OCI-LY3 (cell line): ENCODE measurements at regions not wholly inside any gene's neighbourhood (a gene's known extent, or its start where the extent isn't known, plus 50 kb on each side); places are given as distances from the start of the nearest gene placed in this dataset.

Source experiments
- H2AFZ ChIP-seq: fragments of 200-600, 300-600 bp; shearing (Covaris generic); 2 replicates; pipeline ENCODE4 v1.6.0; 2014; ENCODE audit warnings: antibody characterized with exemption, low read depth, low read length
- H3K27ac ChIP-seq: fragments of 200-600, 300-600 bp; sonication (generic); 2 replicates; pipeline ENCODE4 v1.5.1; 2014; ENCODE audit warnings: mild to moderate bottlenecking, low read length, moderate library complexity, mixed read lengths
- H3K27me3 ChIP-seq: fragments of 200-600, 300-600 bp; sonication (generic); 2 replicates; pipeline ENCODE4 v1.6.1; 2014; ENCODE audit warnings: low read depth, low read length, mixed read lengths
- H3K36me3 ChIP-seq: fragments of 200-600, 300-600 bp; sonication (generic); replicated peaks from 2 replicates; pipeline ENCODE3; 2014; ENCODE audit warnings: low read depth, low read length, mixed read lengths
- H3K4me1 ChIP-seq: fragments of 300-600, 200-600 bp; sonication (generic); 2 replicates; pipeline ENCODE4 v1.6.1; 2014; ENCODE audit warnings: low read length, mixed read lengths
- H3K4me2 ChIP-seq: fragments of 200-600, 300-600 bp; sonication (generic); 2 replicates; pipeline ENCODE4 v1.6.1; 2014; ENCODE audit warnings: low read length, mixed read lengths
- H3K4me3 ChIP-seq: fragments of 300-600, 200-600 bp; sonication (generic); 2 replicates; pipeline ENCODE4 v1.5.1; 2014; ENCODE audit warnings: antibody characterized with exemption, mild to moderate bottlenecking, low read length, moderate library complexity
- H3K79me2 ChIP-seq: fragments of 300-600, 200-600 bp; shearing (Covaris generic); 2 replicates; pipeline ENCODE4 v1.6.1; 2014; ENCODE audit warnings: mild to moderate bottlenecking, low read length, mixed read lengths
- H3K9ac ChIP-seq: fragments of 300-600, 200-600 bp; shearing (Covaris generic); 2 replicates; pipeline ENCODE4 v1.6.0; 2014; ENCODE audit warnings: mild to moderate bottlenecking, low read length, moderate library complexity
- H3K9me3 ChIP-seq: fragments of 200-600, 300-600 bp; shearing (Covaris generic); 2 replicates; pipeline ENCODE4 v1.6.1; 2014; ENCODE audit warnings: low read length, mixed read lengths; ENCODE audit not compliant: insufficient read depth
- H4K20me1 ChIP-seq: fragments of 200-600, 300-600 bp; sonication (generic); 2 replicates; pipeline ENCODE4 v1.6.1; 2016; ENCODE audit warnings: low read length, mixed read lengths; ENCODE audit not compliant: insufficient read depth
- EZH2phosphoT487 ChIP-seq: fragments of 200-600 bp; shearing (Covaris generic); IDR thresholded peaks from 2 replicates; pipeline ENCODE4 v1.6.1; 2018; ENCODE audit warnings: antibody characterized with exemption, mixed run types, low read depth
- TF ChIP-seq, protein P1 (sequence below): fragments of 200-600, 300-600 bp; sonication (generic); IDR thresholded peaks from 2 replicates; pipeline ENCODE4 v1.5.1; 2014; ENCODE audit warnings: antibody characterized with exemption, low read length, low read depth

DNA sequence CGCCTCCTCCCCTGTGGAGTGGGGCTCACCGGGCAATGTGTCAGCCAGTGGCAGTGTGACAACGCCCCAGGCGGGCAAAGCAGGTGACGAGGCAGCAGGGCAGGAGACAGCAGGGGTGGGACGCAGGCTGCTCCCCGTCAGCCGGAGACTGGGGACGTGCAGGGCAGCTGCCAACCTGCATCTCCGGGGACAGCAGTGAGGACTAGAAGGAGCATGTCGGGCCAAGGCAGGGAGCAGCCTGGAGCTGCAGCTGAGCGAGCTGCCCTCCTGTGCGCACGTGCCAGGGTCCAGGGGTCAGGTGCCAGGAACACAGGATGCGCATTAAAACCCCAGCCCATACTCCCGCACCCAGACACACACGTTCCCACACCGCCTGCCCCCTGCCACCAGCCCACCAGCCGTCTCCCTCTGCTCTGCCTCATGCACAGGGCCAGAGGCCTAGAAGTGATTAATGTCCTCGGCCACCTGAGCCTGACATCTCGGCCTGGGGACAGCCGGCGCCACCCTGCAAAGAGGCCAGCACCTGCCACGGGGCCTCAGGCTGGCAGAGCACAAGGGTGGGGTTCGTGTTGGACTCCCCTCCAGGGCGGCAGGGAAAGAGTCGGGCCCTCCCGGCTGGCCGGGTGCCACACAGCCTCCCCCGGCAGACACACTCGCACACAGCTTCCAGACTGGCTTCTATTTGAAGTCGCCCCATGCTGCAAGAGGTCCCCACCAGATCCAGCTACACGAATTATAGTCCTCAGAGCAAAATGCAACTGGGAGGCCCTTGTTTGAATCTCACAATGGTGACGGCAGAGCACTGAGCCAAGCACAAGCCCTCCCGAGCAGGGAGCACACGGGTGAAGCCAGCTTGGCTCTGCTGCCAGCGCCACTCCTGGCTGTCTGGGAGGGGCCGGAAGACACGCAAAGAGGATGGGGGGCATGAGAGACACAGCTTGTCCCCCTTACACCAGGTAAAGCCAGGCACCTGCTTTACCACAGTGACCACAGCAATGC lies 90.4 kb downstream of the RBFOX3 start:
- H3K4me1 ChIP-seq, result no peaks in the 10 kb centered on the region
- no peak overlapping the region for H3K9ac ChIP-seq
- no peak overlapping the region for H2AFZ ChIP-seq
- no peak overlapping the region for H3K4me3 ChIP-seq
- H3K4me2 ChIP-seq, result no peak overlapping the region
- H3K27ac ChIP-seq, result no peak overlapping the region
- H3K79me2 ChIP-seq, result no peaks in the 10 kb centered on the region
- H3K36me3 ChIP-seq, result no peaks in the 10 kb centered on the region
- H3K9me3 ChIP-seq, result no peaks in the 10 kb centered on the region
- H3K27me3 ChIP-seq, result peaks cover 36% of the 10 kb centered on the region
- no peaks in the 10 kb centered on the region for H4K20me1 ChIP-seq
- TF ChIP-seq, protein P1, sequence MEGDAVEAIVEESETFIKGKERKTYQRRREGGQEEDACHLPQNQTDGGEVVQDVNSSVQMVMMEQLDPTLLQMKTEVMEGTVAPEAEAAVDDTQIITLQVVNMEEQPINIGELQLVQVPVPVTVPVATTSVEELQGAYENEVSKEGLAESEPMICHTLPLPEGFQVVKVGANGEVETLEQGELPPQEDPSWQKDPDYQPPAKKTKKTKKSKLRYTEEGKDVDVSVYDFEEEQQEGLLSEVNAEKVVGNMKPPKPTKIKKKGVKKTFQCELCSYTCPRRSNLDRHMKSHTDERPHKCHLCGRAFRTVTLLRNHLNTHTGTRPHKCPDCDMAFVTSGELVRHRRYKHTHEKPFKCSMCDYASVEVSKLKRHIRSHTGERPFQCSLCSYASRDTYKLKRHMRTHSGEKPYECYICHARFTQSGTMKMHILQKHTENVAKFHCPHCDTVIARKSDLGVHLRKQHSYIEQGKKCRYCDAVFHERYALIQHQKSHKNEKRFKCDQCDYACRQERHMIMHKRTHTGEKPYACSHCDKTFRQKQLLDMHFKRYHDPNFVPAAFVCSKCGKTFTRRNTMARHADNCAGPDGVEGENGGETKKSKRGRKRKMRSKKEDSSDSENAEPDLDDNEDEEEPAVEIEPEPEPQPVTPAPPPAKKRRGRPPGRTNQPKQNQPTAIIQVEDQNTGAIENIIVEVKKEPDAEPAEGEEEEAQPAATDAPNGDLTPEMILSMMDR, result no peak
- no peak for TF ChIP-seq EZH2phosphoT487

DNA sequence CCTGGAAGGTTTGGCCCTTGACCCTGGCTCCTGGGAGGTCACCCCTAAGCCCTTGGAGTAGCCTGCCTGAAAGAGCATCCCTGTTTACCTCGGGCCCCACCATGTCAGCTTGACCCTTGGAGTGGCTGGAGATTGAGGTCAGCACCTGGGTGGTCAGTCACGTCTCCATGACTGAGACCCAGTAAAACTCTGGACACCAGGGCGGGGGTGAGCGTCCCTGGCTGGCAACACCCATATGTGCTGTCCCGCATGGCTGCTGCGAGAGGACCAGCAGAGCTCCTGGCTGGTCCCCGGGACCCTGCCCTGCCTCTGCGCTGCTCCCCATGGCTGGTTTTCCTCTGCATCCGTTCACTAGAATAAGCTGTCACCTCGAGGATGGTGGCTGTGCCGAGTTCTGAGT lies 91.2 kb downstream of the RBFOX3 start:
- Histone ChIP-seq H3K36me3 (no peaks in the 10 kb centered on the region), H3K9me3 (no peaks in the 10 kb centered on the region), H3K4me1 (no peaks in the 10 kb centered on the region), H3K27ac (no peak overlapping the region), H3K4me2 (no peak overlapping the region), H3K79me2 (no peaks in the 10 kb centered on the region), H3K9ac (no peak overlapping the region), H2AFZ (no peak overlapping the region), H3K4me3 (no peak overlapping the region), H3K27me3 (peaks cover 28% of the 10 kb centered on the region), H4K20me1 (no peaks in the 10 kb centered on the region)
- TF ChIP-seq, protein P1, result no peak
- no peak for TF ChIP-seq EZH2phosphoT487

DNA sequence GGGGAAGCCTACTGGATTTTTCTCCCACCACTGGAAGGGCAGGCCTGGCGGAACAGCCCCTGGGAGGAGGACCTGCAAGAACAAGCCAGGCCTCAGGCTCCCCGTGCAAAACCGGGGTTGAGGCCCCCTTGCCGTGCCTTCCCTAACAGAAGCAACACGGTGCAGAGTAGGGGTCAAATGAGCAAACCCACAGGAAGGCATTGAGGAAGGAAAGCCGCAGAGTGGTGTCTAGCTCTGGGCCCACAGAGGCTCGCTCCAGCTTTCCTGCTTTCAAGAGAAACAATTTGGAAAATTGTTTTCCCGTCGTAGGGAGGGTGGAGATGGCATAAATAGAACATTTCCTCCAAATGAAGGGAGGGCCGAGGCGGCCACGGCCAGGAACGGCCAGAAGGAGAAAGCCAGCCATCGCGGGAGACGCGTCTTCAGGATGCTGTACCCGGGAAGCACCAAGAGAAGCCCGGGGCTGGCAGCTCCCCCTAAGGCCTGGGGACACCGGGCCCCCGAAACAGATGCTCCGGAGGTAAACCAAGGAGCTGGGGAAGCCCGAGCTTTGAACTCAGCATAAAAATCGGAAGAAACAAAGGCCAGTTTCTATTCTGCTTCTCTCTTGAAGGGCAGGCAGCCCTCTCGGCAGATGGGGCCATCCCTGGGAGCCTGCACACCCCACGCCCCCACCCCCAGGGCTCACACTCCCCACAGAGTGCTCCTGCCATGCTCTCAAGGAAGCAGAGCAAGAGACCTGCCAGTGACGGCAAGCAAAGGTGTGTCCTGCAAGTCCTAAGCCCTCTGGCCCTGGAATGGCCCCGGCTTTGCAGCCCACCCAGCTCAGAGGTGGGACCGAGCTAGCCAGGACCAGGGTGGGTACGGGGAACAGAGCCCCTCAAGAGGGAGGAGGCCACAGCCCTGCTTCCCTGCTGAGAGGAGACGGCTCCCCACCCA lies 92.0 kb downstream of the RBFOX3 start:
- H3K4me2 ChIP-seq, result no peak overlapping the region
- H3K79me2 ChIP-seq, result no peaks in the 10 kb centered on the region
- no peaks in the 10 kb centered on the region for H3K4me1 ChIP-seq
- H3K27me3 ChIP-seq, result peaks cover 20% of the 10 kb centered on the region
- H3K27ac ChIP-seq, result no peak overlapping the region
- no peaks in the 10 kb centered on the region for H3K9me3 ChIP-seq
- no peaks in the 10 kb centered on the region for H4K20me1 ChIP-seq
- no peak overlapping the region for H3K4me3 ChIP-seq
- H3K36me3 ChIP-seq, result no peaks in the 10 kb centered on the region
- H2AFZ ChIP-seq, result no peak overlapping the region
- no peak overlapping the region for H3K9ac ChIP-seq
- TF ChIP-seq EZH2phosphoT487, result no peak
- TF ChIP-seq, protein P1, result no peak
